Stimulated activated CD8-positive, alpha-beta memory T cell treated with anti-CD3 and anti-CD28 coated beads, Interleukin-7, amount 100 ng/mL, for 1 hour (primary cell): ENCODE measurements at regions not wholly inside any gene's neighbourhood (a gene's known extent, or its start where the extent isn't known, plus 50 kb on each side); places are given as distances from the start of the nearest gene placed in this dataset.

Experiments used
- DNase-seq, 2 donors: peaks; one replicate each; pipeline ENCODE4 v3.0.0-alpha.2; 2020; ENCODE audit warnings: low read depth in 2 of 2

DNA sequence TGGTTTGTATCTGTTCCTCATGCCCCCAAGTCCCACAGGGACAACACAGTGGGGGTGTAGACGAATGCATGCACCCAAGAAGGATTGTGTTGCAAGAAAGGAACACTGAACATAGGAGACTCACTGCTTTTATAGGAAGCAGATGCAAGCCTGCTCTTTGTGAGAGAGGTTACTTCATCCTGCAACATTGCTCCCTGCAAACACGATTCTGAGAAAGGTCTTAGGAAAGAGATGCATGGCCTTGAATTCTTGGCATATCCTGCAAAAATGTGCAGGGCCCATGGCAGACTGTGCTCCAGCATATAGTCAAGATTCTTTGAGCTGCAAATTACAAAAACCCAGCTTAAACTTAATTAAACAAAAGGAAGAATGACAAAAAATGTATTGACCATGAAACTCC, 312.2 kb upstream of the MGAT5 start:
- no peak for DNase-seq

DNA sequence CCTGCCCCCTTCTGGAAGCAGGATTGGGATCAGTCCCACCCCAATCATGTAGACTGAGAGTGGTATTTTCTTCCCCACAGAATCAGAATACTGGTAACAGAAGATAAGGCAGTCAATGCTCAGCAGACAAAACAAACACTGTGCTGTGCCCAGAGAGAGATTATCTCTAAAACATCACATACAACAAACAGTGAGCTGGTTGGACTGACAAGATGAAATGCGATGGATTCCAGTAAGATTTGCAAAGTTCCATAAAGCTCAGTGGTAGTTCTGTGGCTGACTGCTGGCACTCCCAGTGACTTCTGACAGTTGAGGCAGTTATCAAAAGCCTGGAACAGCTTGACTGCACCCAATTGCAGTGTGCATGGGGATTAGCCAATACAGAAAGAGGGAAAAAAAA, 311.5 kb upstream of the MGAT5 start:
- no peak for DNase-seq

DNA sequence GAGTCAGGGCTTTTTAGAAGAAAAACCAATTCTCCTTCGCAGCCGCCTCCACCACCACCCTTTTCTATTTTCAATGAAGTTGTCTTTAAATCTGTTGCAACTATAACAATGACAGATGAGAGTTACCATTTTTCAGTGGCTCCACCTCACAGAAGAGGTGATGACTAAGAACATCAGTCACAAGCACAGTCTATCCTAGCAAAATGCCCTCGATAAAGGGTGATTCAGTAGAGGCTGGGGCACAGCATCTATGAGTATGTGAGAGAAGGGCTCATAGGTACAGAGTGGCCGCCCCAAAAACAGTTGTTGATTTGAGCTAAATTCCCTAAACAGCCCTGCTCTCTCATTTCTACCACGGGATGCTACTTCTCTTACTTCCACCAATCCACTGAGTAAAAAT, 310.8 kb upstream of the MGAT5 start:
- no peak for DNase-seq

DNA sequence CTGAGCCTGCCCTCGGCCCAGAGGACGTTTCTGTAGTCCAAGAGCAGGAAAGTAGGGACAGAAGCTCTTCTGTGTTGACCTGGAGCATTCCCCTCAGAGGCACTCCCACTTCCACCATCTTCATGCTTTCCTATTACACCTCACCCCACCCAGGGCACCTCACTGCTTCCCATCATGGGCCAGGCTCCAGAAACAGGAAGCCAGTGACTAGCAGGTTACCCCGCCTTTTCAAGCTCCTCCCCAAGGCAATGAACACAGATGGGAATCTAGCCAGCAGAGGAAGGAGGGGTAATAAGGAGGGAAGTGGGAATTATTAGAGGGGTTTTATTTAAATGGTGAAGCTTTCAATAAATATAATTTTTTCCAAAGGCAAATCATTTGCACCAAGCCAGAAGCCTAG, 308.8 kb upstream of the MGAT5 start:
- DNase-seq = no peak

DNA sequence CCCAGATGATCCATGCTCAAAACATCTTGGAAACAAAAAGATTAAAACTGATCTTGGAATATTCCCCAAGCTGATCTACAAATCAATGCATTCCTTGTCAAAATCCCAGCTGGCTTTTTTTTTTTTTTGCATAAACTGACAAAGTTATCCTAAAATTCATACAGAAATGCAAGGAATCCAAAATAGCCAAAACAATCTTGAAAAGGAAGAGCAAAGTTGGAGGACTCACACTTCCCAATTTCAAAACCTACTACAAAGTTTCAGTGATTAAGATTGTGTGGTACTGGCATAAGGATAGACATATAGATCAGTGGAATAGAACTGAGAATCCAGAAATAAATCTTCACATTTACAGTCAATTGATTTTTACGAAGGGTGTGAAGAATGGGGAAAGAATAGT, 306.8 kb upstream of the MGAT5 start:
- DNase-seq = no peak

DNA sequence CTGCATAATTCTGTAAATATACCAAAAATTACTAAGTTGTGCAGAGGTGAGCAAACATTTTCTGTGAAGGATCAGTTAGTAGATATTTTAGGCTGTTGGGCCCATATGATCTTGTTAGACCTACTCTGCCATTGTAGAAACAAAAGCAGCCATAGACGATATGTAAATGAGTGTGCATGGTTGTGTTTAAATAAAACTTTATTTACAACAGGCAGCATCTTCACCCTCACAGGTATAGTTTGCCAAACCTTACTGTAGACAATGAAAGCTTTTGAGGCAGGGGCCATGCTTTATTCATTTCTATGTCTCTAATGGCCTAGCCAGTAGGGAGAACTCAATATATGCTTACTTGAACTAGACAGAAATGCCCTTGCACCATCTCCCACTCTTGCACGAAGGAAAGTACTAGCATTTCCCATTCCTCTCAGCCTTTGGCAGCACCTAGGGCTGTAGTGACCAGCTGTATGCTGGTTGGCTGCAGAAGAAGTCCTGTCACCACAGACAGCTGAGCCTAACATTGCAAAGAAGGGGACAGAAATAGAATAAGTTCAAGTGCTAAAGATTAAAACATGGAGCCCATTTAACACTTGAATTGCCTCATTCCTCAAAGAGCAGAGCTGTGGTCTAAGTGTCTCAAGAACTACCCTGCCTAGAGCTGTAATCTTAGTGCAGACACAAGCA, 305.1 kb upstream of the MGAT5 start:
- DNase-seq = no peak

DNA sequence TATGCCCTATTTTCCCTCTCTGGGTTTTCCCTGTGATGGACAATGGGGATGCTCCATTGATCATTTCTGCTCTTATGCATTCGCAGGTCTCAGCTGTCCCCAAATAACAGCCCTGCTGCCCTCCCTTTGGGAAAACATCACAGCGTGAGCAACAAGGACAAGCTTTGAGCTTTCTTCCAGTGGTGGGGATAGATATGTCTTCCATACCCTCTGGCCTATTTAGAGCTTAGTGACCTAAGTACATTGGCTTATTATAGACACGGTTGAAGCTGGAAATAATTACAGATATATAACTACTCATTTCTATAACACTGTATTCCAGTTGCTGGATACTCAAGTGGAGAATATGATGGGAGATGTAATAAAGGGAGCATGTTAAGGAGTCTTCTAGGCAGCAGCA, 304.3 kb upstream of the MGAT5 start:
- DNase-seq = no peak

DNA sequence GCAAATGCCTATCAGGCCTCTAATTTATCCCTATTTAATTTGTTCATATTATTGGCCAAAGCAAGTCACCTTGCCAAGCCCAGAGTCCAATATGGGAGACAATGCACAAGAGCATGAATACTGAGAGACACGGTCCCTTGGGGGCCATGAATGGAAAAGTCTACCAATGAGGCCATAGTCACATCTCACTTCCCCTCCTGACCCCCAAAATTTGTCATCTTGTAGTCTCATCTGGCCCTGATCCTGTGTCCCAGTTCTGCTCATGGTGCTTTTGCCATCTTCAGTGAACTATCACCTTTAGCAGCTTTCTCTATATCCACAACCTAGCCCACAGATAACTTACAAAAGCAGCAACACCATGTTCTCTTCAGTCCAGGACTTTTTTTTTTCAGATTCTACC, 302.7 kb upstream of the MGAT5 start:
- no peak for DNase-seq

DNA sequence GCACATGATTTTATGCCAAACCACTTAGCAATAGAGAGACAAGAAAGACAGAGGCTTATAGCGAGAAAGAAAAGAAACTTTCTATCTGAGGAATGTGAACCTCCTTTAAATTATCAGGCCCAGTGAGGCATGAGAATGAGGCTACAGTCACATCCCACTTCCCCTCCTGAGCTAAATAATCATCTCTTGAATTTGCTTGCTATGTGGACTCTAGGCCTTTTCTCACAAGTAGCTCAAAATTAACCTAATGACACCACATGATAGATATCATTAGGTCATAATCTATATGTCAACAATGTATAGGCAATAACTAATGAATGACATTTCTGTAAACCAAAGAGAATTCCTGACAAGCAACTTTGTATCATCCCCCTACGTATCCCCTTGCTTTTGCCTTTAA, 301.5 kb upstream of the MGAT5 start:
- no peak for DNase-seq

DNA sequence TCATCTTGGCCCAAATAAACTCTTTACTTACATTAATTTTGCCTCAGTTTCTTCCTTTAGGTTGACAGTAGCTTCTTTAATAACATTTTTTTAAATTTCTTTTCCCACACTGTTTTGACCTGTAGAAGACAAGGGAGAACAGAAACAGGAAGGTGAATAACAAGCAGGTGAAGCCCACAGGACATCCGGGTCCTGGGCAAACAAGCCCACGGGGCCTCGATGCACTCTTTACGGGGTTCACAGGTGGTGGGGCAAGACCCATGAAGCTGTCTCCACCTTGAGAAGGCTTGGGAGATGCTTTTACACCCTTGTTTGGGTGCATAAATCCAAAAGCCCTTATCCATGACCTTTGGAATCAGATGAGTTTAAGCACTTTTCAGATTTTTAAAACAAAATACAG, 301.0 kb upstream of the MGAT5 start:
- no peak for DNase-seq

DNA sequence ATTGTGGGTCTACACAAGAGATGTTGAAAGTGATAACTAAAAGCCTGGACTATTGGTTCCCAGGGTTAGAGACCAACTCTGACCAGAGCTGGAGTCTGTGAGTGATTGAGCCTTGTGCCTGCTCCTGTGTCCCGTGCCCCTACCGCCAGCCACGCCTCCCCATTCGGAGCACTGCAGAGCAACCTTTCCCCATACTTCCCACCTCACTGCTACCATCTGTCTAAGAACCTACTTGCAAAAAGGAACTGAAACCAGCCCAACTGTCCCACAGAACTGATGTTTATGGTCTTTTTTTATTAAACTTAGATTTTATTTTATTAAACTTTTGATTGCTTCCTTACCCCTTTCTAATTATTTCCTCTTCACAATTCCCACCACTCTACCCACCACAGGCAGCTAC, 300.3 kb upstream of the MGAT5 start:
- no peak for DNase-seq

DNA sequence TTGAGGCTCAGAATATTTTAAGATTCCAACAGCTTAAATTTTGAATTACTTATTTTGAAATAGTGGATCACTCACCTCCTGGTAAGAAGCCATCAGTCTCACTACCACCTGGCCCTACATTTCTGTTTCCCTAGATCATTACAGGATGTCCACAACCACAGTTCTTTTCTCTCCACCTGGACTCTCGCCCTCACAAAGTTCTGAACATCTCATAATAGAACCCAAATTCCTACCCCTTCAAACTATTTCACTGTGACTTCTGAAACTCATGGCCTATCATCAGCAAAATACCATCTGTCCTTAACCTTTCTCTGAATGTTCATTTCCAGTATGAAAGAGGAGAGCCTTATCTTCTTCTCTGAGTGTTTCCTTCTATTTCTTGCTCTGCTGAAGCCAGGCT, 299.2 kb upstream of the MGAT5 start:
- no peak for DNase-seq

DNA sequence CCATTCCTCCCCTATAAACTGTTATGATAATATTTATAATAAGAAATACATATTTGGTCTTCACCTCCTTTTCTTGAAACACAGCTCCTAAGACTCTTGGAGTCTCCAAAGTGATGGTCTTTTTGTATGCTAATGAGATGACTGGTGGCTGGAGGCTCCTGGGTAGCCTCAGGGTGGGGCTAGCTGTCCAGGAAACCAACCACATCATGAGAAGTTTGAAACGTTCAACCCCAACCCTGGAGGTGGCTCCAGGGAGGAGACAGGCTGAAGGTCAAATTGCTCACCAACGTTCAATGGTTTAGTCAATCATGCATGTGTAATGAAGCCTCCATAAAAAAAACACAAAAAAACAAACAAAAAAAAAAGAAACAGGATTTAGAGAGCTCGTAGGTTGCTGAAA, 298.7 kb upstream of the MGAT5 start:
- DNase-seq = no peak

DNA sequence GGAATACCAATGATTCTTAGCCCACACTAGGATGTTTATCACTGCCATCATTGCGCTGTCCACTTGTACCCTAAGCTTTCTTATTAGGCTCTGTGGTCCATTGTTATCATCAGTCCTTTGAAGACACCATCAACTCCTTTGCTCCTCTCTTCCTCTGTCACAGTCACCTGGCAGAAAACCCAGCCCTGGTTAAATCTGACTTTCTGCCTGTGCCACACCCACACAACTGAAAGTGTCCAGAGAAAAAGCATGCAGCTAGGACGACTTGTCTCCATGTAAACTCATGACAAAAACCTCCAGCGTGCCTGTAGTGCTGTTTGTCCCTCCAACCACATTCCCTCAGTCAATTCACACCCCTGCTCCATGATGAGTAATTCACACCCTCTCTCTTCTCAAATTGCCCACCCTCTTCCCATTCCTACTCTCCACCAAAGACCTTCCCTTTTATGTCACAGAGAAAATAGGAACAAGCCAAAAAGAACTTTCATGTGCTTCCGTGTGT, 297.4 kb upstream of the MGAT5 start:
- DNase-seq = no peak

DNA sequence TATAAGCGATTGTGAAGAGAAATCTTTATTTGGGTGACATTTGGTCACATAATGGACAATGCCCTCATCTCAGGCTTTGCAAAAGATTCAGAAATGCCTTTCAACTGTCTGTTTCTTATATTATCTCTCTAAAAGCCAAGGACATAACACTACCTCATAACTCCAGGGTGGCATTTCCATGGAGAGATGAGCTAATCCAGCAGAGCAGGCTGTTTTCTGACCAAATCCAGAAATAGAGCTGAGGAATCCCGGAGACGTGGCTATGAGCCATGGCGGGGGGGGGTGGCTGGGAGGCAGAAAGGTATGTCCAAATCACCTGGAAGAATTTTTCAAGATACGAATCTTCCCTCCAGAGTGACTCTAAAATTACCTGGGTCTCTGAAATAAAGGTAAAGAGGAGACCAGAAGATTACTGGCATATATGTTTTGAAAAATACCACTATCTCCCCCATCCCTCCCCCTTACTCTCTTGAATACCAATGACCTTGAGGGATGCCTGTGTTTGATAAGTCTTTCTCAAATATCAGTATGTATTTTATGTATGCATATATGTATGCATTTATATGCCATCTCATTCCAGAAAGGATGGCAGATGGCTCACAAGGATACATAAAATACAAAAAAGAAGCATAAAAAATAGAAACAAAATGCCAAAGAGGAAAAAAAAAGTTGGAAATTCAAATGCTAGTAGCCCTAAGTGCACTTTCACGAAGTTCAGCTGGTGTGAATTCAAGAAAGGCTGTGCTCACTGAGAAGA, 296.0 kb upstream of the MGAT5 start:
- no peak for DNase-seq

DNA sequence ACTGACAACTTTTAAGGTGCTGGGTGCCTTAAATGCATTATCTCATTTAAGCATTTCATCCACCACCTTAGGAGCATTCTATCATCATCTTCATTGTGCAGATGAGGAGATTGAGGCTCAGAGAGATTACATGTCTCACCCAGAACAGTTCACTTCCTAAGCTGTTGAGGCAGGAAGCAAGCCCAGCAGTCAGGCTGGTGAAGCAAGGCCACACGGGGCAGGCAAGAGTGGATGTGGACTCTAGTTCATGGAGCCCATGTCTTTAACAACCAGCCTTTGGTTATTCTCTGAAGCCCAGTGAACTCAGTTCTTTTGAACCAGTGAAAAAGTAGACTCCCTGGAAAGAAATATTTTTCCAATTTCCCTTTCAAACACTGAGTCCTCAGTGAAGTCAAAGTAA, 294.8 kb upstream of the MGAT5 start:
- DNase-seq = no peak

DNA sequence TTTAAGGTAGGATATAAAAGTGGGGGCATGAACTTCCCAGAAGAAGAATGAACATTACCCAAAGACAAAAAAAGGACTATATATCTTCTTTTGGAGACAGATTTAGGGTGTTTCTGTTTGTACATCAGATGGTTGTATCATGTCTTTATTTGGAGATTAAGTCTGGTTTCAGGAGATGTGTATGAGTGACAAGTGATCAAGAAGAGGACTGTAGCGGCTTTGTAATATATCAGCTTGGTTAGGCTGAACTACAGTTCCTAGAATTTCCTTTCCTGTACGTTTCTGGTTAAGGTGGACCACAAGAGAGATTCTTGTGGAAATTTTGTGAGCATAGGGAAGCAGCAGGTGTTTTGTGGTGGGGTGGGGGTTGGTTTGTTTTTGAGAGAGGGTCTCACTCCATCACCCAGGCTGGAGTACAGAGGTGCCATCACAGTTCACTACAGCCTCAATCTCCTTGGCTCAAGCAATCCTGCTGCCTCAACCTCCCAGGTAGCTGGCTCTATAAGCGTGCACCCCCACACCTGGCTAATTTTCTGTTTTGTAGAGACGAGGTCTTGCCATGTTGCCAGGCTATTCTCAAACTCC, 287.1 kb upstream of the MGAT5 start:
- DNase-seq = no peak

DNA sequence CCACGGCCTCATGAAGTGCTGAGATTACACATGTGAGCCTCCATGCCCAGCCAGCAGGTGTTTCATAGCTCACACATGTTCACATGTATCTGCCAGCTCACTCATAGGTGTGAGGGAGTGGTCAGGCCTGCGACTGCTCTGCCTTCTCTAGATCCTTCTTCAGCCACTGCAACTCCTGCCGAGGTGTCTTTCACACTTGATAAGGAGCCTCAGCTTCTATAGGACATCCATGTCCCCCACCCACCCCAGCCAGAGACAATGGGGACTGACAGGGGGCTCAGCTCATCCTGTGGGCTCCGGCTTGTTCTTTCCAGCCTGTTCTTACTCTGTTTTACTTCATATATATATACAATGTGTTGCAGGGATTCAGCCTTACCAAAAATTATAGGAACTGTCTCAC, 286.5 kb upstream of the MGAT5 start:
- DNase-seq = no peak

DNA sequence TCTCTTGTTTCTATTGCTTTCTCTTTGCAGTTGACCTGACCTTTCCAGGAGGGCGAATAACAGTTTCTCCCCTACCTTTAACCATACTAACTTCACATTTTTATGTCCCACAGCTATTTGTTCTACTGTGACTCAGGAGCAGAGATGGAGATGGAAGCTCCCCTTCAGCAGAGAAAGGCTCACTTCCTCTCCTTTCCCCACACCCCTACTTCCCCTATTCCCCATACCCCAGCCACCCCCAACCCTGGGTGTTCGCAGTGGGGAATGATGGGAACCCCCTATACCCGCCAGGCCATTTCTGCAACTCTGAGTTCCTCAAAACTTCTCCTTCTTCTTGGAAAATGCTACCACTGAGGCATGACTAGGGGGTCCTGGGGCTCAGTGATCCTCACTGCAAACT, 285.4 kb upstream of the MGAT5 start:
- DNase-seq = no peak

DNA sequence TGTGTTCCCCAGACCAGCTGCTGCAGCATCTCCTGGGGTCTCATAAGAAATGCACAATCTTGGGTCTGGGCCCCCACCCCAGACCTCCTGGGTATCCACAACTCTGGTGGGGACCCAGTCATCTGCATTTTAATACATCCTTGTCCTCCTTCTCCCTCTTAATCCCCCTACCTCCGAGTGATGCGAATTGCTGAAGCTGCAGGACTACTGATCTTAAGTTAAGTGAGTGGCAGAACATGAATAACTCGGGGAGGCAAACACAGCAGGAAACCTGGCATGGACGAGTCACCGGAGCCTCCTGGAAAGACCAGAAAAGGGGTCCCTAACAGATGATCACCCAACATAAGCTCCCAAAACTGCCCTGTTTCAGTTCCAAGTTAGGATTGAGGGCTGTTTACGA, 283.2 kb upstream of the MGAT5 start:
- DNase-seq = no peak

DNA sequence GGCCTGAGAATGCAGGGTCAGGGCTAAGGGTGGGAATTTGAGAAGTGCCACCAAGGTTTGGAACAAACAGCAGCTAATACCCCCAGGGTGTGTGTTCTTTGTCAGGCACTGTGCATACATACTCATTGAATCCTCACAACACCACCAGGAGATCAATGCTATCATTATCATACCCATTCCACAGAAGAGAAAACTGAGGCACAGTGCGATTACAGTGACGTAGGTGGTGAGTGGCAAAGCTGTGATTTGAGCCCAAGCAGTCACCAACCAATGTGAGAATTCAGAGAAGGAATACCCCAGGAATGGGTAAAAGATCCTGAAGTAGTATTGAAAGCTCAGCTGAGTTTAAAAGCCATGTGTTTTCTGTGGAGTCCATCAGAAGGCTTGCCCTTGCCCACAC, 281.6 kb upstream of the MGAT5 start:
- DNase-seq = no peak

DNA sequence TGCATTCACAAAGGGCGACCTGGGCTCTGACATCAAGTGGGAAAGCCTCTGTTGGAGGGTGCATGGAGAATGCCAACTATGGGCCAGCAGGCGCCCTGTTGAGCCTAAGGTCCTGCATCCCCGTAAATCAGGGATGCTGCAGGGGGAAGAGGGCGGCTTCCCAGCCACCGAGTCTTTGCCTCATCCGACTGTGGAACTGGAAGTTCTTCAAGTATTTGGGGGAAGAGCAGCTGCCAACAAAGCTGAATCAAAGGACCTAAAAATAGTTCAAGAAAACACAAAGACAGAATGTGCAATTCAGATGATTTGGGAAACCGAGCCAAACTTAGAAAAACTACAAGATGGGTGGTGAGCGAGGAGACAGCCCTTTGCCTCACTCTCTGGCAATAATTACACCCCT, 281.1 kb upstream of the MGAT5 start:
- no peak for DNase-seq

DNA sequence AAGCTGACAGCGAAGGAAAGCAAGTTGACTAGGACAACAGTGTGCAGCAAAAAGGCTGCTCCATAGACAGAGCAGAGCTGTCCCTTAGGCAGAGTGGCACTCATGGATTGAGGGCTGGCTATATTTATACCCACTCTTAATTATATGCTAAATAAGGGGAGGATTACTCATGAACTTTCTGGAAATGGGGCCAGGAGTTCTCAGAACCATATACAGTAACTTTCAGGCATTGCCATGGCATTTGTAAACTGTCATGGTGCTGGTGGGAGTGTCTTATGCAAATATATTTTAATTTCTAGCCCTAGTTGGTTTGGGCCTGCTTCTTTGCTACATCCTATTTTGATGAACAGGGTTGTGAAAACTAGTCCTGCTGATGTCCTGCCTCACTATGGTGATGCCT, 279.5 kb upstream of the MGAT5 start:
- no peak for DNase-seq
